Transverse colon (tissue), 4 donors: ENCODE measurements at regions not wholly inside any gene's neighbourhood (a gene's known extent, or its start where the extent isn't known, plus 50 kb on each side); places are given as distances from the start of the nearest gene placed in this dataset.

Source experiments
- DNase-seq: peaks from one replicate; pipeline ENCODE4 v3.0.0-alpha.2; 2019
- H3K27ac ChIP-seq, 4 donors: fragments of 200-600 bp; sonication (generic); 2 replicates each; pipeline ENCODE4 v1.5.1; 2016 to 2018; ENCODE audit warnings: inconsistent platforms in 4 of 4
- H3K27me3 ChIP-seq: fragments of 200-600 bp; sonication (generic); 2 replicates; pipeline ENCODE4 v1.5.1; 2017; ENCODE audit warnings: inconsistent platforms
- H3K36me3 ChIP-seq, 4 donors: fragments of 200-600 bp; sonication (generic); 2 replicates each; pipeline ENCODE4 v1.5.1; 2017 to 2019; ENCODE audit warnings: inconsistent platforms in 4 of 4
- H3K4me1 ChIP-seq, 4 donors: fragments of 200-600 bp; sonication (generic); 2 replicates each; pipeline ENCODE4 v1.5.1; 2017 to 2020; ENCODE audit warnings: inconsistent platforms in 4 of 4
- H3K4me3 ChIP-seq, 4 donors: fragments of 200-600 bp; sonication (generic); 1 replicate in 1 of 4; 2 replicates in 3 of 4; pipeline versions ENCODE4 v1.5.1 to v1.6.1; 2017 to 2019; ENCODE audit warnings: inconsistent platforms in 4 of 4
- H3K9me3 ChIP-seq, 2 donors: fragments of 200-600 bp; sonication (generic); 2 replicates each; pipeline ENCODE4 v1.5.1; 2017 to 2019; ENCODE audit warnings: inconsistent platforms in 2 of 2
- CTCF ChIP-seq, 5 experiments: fragments of 200-600 bp in 3 of 5; fragments of 450-650 bp in 2 of 5; sonication (generic) in 3 of 5; IDR thresholded peaks; 1 replicate in 2 of 5; 2 replicates in 3 of 5; pipeline ENCODE4 v1.5.1; 2016 to 2017; ENCODE audit warnings: antibody characterized with exemption in 5 of 5, inconsistent platforms in 3 of 5, mild to moderate bottlenecking in 2 of 5, moderate library complexity in 1 of 5
- EP300 ChIP-seq: sonication (generic); formaldehyde crosslinking; IDR thresholded peaks from one replicate; pipeline ENCODE4 v1.6.1; 2017; ENCODE audit warnings: antibody characterized with exemption, low read depth
- POLR2A ChIP-seq: fragments of 450-650 bp; IDR thresholded peaks from one replicate; pipeline ENCODE4 v1.6.1; 2016; ENCODE audit warnings: antibody characterized with exemption, mild to moderate bottlenecking, moderate library complexity
- POLR2AphosphoS5 ChIP-seq, 3 donors: sonication (generic); formaldehyde crosslinking; IDR thresholded peaks; one replicate each; pipeline ENCODE4 v1.6.1; 2016; ENCODE audit warnings: antibody characterized with exemption in 3 of 3
- WGBS, 2 donors: methylation state at CpG; one replicate each; pipeline ENCODE4 v1.1.5; 2018; ENCODE audit warnings: low coverage in 1 of 2; 5-methylcytosine and 5-hydroxymethylcytosine counted together
- in situ Hi-C, 4 donors: fragments of 200-750 bp; cut with MboI; loops; one replicate each; pipeline versions ENCODE4 v1.15.0 to v1.15.1; 2017; ENCODE audit warnings: low sequenced_read_pairs in 3 of 4, low pct_ligation_motif_present in 1 of 4, low pct_unique_long_range_greater_than_20kb in 1 of 4
- intact Hi-C: fragments of 100-400 bp; cut with DNase I; formaldehyde crosslinking; loops from one replicate; pipeline ENCODE4 v1.15.1; 2023; ENCODE audit warnings: low total_unique reads

- no peak overlapping the region for H3K27ac ChIP-seq
- H3K9me3 ChIP-seq, result no peaks in the 10 kb centered on the region
- WGBS, 2 donors, result 62 to 74% methylated on average over 4 to 5 of the region's 5 CpGs
- H3K4me1 ChIP-seq, result no peaks in the 10 kb centered on the region
- intact Hi-C loops, result no loop called here
- TF ChIP-seq POLR2AphosphoS5 (IDR thresholded peaks at IDR 0.05) (no peak), EP300 (no peak), POLR2A (no peak), CTCF (IDR thresholded peaks at IDR 0.05) (no peak)
- in situ Hi-C loops, result no loop called here
- H3K36me3 ChIP-seq, result no peaks in the 10 kb centered on the region
- no peak for DNase-seq
- no peaks in the 10 kb centered on the region for H3K27me3 ChIP-seq
- no peak overlapping the region for H3K4me3 ChIP-seq
Observed at GRCh38 chr20:24147479-24147878, 158.9 kb upstream of the GGTLC1 start.

- Histone ChIP-seq H3K9me3 (no peaks in the 10 kb centered on the region), H3K27ac (no peak overlapping the region), H3K27me3 (no peaks in the 10 kb centered on the region), H3K36me3 (no peaks in the 10 kb centered on the region), H3K4me3 (no peak overlapping the region), H3K4me1 (no peaks in the 10 kb centered on the region)
- no peak for DNase-seq
- TF ChIP-seq EP300, result no peak
- TF ChIP-seq POLR2AphosphoS5 (IDR thresholded peaks at IDR 0.05), result no peak
- no peak for TF ChIP-seq POLR2A
- TF ChIP-seq CTCF (IDR thresholded peaks at IDR 0.05), result no peak
- in situ Hi-C loops, result no loop called here
- intact Hi-C loops, result no loop called here
Observed at GRCh38 chr20:24146231-24146634, 157.7 kb upstream of the GGTLC1 start.

GRCh38 chr20:24144371-24144770 lies 155.8 kb upstream of the GGTLC1 start:
- intact Hi-C loops (no loop called here), in situ Hi-C loops (no loop called here)
- H3K27me3 ChIP-seq, result no peaks in the 10 kb centered on the region
- 48 to 78% methylated on average over 3 to 8 of the region's 8 CpGs for WGBS, 2 donors
- no peak for TF ChIP-seq EP300
- TF ChIP-seq POLR2AphosphoS5 (IDR thresholded peaks at IDR 0.05), result no peak
- H3K27ac ChIP-seq, result no peak overlapping the region
- no peak overlapping the region for H3K4me3 ChIP-seq
- H3K9me3 ChIP-seq, result no peaks in the 10 kb centered on the region
- no peaks in the 10 kb centered on the region for H3K4me1 ChIP-seq
- no peaks in the 10 kb centered on the region for H3K36me3 ChIP-seq
- DNase-seq, result no peak

- no peaks in the 10 kb centered on the region for H3K36me3 ChIP-seq
- no peak overlapping the region for H3K27ac ChIP-seq
- no peaks in the 10 kb centered on the region for H3K4me1 ChIP-seq
- H3K4me3 ChIP-seq, result no peak overlapping the region
- no peaks in the 10 kb centered on the region for H3K9me3 ChIP-seq
- TF ChIP-seq POLR2AphosphoS5 (IDR thresholded peaks at IDR 0.05), result no peak
- no peak for TF ChIP-seq CTCF (IDR thresholded peaks at IDR 0.05)
- TF ChIP-seq EP300, result no peak
- no peak for TF ChIP-seq POLR2A
- intact Hi-C loops, result no loop called here
- in situ Hi-C loops, result no loop called here
- WGBS, 2 donors, result 77% methylated on average over 6 of the region's 6 CpGs; no CpG with 5 or more reads in 1 of the 2 donors
- H3K27me3 ChIP-seq, result no peaks in the 10 kb centered on the region
- DNase-seq, result no peak
Observed at GRCh38 chr20:24141111-24141510, 152.5 kb upstream of the GGTLC1 start.

GRCh38 chr20:24139846-24140245 lies 151.3 kb upstream of the GGTLC1 start:
- in situ Hi-C loops (no loop called here), intact Hi-C loops (no loop called here)
- Histone ChIP-seq H3K27ac (no peak overlapping the region), H3K4me3 (no peak overlapping the region), H3K27me3 (no peaks in the 10 kb centered on the region), H3K9me3 (no peaks in the 10 kb centered on the region), H3K36me3 (no peaks in the 10 kb centered on the region), H3K4me1 (no peaks in the 10 kb centered on the region)
- TF ChIP-seq CTCF (IDR thresholded peaks at IDR 0.05), result no peak
- TF ChIP-seq POLR2AphosphoS5 (IDR thresholded peaks at IDR 0.05), result no peak
- no peak for TF ChIP-seq POLR2A
- TF ChIP-seq EP300, result no peak
- DNase-seq, result no peak
- 82% methylated on average over 1 of the region's 1 CpG; no CpG with 5 or more reads in 1 of the 2 donors for WGBS, 2 donors
